CD4-positive, alpha-beta T cell (primary cell): ENCODE measurements at regions not wholly inside any gene's neighbourhood (a gene's known extent, or its start where the extent isn't known, plus 50 kb on each side); places are given as distances from the start of the nearest gene placed in this dataset.

Source experiments
- ATAC-seq: fragments of 200-7000 bp; cut with Tn5 transposase; one replicate; pipeline ENCODE4 v1.10.0; 2022; ENCODE audit warnings: mild to moderate bottlenecking; ENCODE audit not compliant: poor library complexity
- CTCF ChIA-PET: fragments of 350-600 bp; sonication (Branson Sonifier 250); formaldehyde crosslinking; loops from one replicate; lab custom pipeline; 2021; ENCODE audit warnings: antibody characterized with exemption, inconsistent platforms; lab: Charles Lee
- POLR2A ChIA-PET: fragments of 350-600 bp; sonication (Branson Sonifier 250); formaldehyde crosslinking; loops from one replicate; lab custom pipeline; 2021; ENCODE audit warnings: antibody characterized with exemption, inconsistent platforms; lab: Charles Lee
- DNase-seq, 14 experiments: peaks; one replicate each; pipeline ENCODE4 v3.0.0-alpha.2; 2013 to 2020; ENCODE audit warnings: mixed read lengths in 2 of 14
- H3K27ac ChIP-seq, 2 donors: one replicate each; pipeline versions ENCODE4 v1.5.1 to v1.7.0; 2013; ENCODE audit warnings: low read length in 2 of 2, low read depth in 1 of 2, mild to moderate bottlenecking in 1 of 2
- H3K27me3 ChIP-seq, 2 experiments: 1 replicate in 1 of 2; 2 replicates in 1 of 2; pipeline versions ENCODE4 v1.6.1 to v1.7.0; 2013; ENCODE audit warnings: low read length in 2 of 2, control low read depth in 1 of 2, mild to moderate bottlenecking in 1 of 2, moderate library complexity in 1 of 2; ENCODE audit not compliant: insufficient read depth in 2 of 2, control insufficient read depth in 1 of 2
- H3K36me3 ChIP-seq: one replicate; pipeline ENCODE4 v1.6.1; 2013; ENCODE audit warnings: low read length, control low read depth; ENCODE audit not compliant: insufficient read depth
- H3K4me1 ChIP-seq: one replicate; pipeline ENCODE4 v1.6.1; 2013; ENCODE audit warnings: low read length, control low read depth; ENCODE audit not compliant: insufficient read depth
- H3K4me3 ChIP-seq: one replicate; pipeline ENCODE4 v1.5.1; 2013; ENCODE audit warnings: mild to moderate bottlenecking, low read length, moderate library complexity
- H3K9me3 ChIP-seq, 2 experiments: 1 replicate in 1 of 2; 2 replicates in 1 of 2; pipeline versions ENCODE4 v1.6.1 to v1.7.0; 2013; ENCODE audit warnings: low read length in 2 of 2, mild to moderate bottlenecking in 2 of 2, control low read depth in 1 of 2, moderate library complexity in 1 of 2; ENCODE audit not compliant: control insufficient read depth in 1 of 2, insufficient read depth in 1 of 2
- H3K27ac Mint-ChIP-seq: one replicate; pipeline ENCODE4 v1.8.0; 2020; ENCODE audit warnings: mixed read lengths
- H3K27me3 Mint-ChIP-seq: one replicate; pipeline ENCODE4 v1.8.0; 2021; ENCODE audit warnings: mixed read lengths
- H3K36me3 Mint-ChIP-seq: one replicate; pipeline ENCODE4 v1.8.0; 2021; ENCODE audit warnings: low read depth, mixed read lengths
- H3K4me1 Mint-ChIP-seq: one replicate; pipeline ENCODE4 v1.8.0; 2021; ENCODE audit warnings: low read depth, mixed read lengths
- H3K4me3 Mint-ChIP-seq: one replicate; pipeline ENCODE4 v1.8.0; 2020; ENCODE audit warnings: mild to moderate bottlenecking, mixed read lengths
- H3K9me3 Mint-ChIP-seq: one replicate; pipeline ENCODE4 v1.8.0; 2020; ENCODE audit warnings: mixed read lengths
- intact Hi-C, 2 experiments: fragments of 100-400 bp; cut with DNase I in 1 of 2; cut with micrococcal nuclease in 1 of 2; formaldehyde crosslinking; loops; one replicate each; pipeline versions ENCODE4 v1.15.1 to v1.9.0; 2023 to 2025; cut with DNase I, micrococcal nuclease
- TF ChIP-seq, protein P1 (sequence below): fragments of 200-600 bp; IDR thresholded peaks from one replicate; pipeline ENCODE4 v1.8.0; 2022; ENCODE audit warnings: antibody characterized with exemption, mild to moderate bottlenecking

DNA sequence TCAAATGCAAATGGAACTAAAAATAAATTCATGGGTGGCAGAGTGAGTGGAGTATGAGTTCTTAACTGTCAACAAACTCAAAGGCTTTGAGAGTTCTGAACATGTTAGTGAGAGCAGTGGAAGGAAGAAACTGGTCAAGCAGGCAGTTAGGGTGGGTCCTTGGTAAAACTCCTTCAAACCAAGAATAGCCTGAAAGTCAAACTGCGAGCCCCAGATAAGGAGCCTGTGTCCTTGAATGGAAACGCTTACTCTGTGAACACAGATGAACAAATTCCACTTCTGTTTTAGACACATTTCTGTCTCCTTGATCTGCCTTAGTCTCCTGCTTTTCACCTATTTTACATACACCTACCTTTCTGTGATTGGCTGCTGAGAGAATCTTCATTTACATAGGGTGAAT, 129.4 kb upstream of the PCDH18 start:
- Histone ChIP-seq H3K4me1 (no peaks in the 10 kb centered on the region), H3K9me3 (peaks cover 0 to 8% of the 10 kb centered on the region in 2 experiments), H3K27me3 (no peaks in the 10 kb centered on the region), H3K4me3 (no peak overlapping the region), H3K27ac (no peak overlapping the region), H3K36me3 (no peaks in the 10 kb centered on the region)
- Mint-ChIP-seq H3K9me3 (peaks cover 9% of the 10 kb centered on the region), H3K27ac (no peak overlapping the region), H3K36me3 (no peaks in the 10 kb centered on the region), H3K4me1 (no peaks in the 10 kb centered on the region), H3K4me3 (no peak overlapping the region), H3K27me3 (no peaks in the 10 kb centered on the region)
- ChIA-PET POLR2A (no interaction called here), CTCF (no interaction called here)
- TF ChIP-seq, protein P1, sequence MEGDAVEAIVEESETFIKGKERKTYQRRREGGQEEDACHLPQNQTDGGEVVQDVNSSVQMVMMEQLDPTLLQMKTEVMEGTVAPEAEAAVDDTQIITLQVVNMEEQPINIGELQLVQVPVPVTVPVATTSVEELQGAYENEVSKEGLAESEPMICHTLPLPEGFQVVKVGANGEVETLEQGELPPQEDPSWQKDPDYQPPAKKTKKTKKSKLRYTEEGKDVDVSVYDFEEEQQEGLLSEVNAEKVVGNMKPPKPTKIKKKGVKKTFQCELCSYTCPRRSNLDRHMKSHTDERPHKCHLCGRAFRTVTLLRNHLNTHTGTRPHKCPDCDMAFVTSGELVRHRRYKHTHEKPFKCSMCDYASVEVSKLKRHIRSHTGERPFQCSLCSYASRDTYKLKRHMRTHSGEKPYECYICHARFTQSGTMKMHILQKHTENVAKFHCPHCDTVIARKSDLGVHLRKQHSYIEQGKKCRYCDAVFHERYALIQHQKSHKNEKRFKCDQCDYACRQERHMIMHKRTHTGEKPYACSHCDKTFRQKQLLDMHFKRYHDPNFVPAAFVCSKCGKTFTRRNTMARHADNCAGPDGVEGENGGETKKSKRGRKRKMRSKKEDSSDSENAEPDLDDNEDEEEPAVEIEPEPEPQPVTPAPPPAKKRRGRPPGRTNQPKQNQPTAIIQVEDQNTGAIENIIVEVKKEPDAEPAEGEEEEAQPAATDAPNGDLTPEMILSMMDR: no peak
- DNase-seq: no peak
- intact Hi-C loops: no loop called here
- ATAC-seq: no peak

DNA sequence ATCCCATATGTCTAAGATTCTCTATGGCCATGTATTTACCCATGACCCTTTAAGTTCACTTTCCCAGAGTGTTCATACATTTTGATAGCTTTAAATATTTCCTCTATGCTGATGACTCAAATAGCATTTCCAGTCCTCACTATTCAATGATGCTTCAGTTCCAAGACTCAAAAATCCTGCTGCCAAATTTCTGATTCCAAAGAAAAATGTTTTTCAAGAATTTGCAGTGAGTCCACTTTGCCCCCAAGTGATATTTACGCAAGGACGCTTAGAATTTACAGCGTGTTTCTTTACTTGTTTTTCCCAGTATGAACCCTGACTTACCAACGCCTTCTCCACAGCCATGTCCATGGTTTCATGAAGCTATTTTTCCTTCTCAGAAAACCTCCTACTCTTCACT, 127.9 kb upstream of the PCDH18 start:
- no peak overlapping the region for H3K4me3 ChIP-seq
- DNase-seq: no peak
- H3K27ac ChIP-seq: no peak overlapping the region
- peaks cover 0 to 8% of the 10 kb centered on the region in 2 experiments for H3K9me3 ChIP-seq
- no peaks in the 10 kb centered on the region for H3K27me3 ChIP-seq
- peaks cover 9% of the 10 kb centered on the region for H3K9me3 Mint-ChIP-seq
- H3K27me3 Mint-ChIP-seq: no peaks in the 10 kb centered on the region
- H3K4me1 ChIP-seq: no peaks in the 10 kb centered on the region
- H3K4me1 Mint-ChIP-seq: no peaks in the 10 kb centered on the region
- TF ChIP-seq, protein P1: no peak
- no peaks in the 10 kb centered on the region for H3K36me3 ChIP-seq
- CTCF ChIA-PET: interaction anchor here (1.4 kb wide), 1 partner anchor 9 kb away, joined by 3 read pairs; no protein-coding TSS in a partner anchor
- no peak for ATAC-seq
- intact Hi-C loops: no loop called here
- no peak overlapping the region for H3K27ac Mint-ChIP-seq
- H3K4me3 Mint-ChIP-seq: no peak overlapping the region
- H3K36me3 Mint-ChIP-seq: no peaks in the 10 kb centered on the region
- POLR2A ChIA-PET: no interaction called here

DNA sequence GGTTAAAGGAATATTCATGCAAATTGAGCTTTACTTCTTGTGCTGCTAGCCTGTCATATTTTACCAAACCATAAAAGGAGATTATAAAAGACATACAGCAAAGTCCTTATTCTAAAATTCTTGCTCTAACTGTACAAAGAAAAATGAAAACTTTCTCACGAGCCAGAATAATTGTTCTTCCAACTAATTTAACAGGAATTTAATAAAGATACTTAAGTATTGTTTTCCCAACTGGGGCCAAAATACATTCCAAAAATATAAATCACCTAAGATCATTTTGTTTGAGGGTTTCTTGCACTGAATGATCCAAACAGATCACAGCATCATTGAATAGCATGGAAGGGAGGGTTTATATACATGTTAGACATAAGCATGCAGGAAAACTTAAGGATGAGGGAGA, 127.1 kb upstream of the PCDH18 start:
- POLR2A ChIA-PET: no interaction called here
- intact Hi-C loops: no loop called here
- peaks cover 0 to 8% of the 10 kb centered on the region in 2 experiments for H3K9me3 ChIP-seq

More for the DNA sequence above, 127.1 kb upstream of the PCDH18 start:
- CTCF ChIA-PET: interaction anchor here (0.6 to 1.4 kb wide), 2 partner anchors 8 to 45 kb away, joined by 3 to 4 read pairs; no protein-coding TSS in a partner anchor
- no peak for DNase-seq
- Mint-ChIP-seq H3K27ac (no peak overlapping the region), H3K36me3 (no peaks in the 10 kb centered on the region), H3K27me3 (no peaks in the 10 kb centered on the region), H3K4me1 (no peaks in the 10 kb centered on the region), H3K4me3 (no peak overlapping the region), H3K9me3 (peaks cover 9% of the 10 kb centered on the region)
- Histone ChIP-seq H3K27me3 (no peaks in the 10 kb centered on the region), H3K36me3 (no peaks in the 10 kb centered on the region), H3K4me1 (no peaks in the 10 kb centered on the region), H3K27ac (no peak overlapping the region), H3K4me3 (no peak overlapping the region)
- ATAC-seq: no peak
- TF ChIP-seq, protein P1: no peak
